Heart right ventricle (tissue), 16 donors: ENCODE measurements at regions not wholly inside any gene's neighbourhood (a gene's known extent, or its start where the extent isn't known, plus 50 kb on each side); places are given as distances from the start of the nearest gene placed in this dataset.
"Not testable (repeated sequence)": the region's sequence is repeated elsewhere in the genome, so short reads cannot be mapped to it uniquely, and the experiment has no call there.

Source experiments
- ATAC-seq, 8 donors: fragments of 200-7000 bp; cut with Tn5 transposase; one replicate each; pipeline ENCODE4 v1.9.1; 2020; ENCODE audit warnings: mild to moderate bottlenecking in 8 of 8, moderate library complexity in 8 of 8, moderate number of reproducible peaks in 1 of 8
- DNase-seq, 2 donors: peaks; one replicate each; pipeline ENCODE4 v3.0.0-alpha.2; 2020
- H3K27ac ChIP-seq, 10 donors: fragments of 200-600 bp; sonication (generic) in 2 of 10; one replicate each; pipeline versions ENCODE4 v1.5.0 to v1.8.0; 2020 to 2022; ENCODE audit warnings: mild to moderate bottlenecking in 3 of 10
- H3K27me3 ChIP-seq, 7 donors: fragments of 200-600 bp; one replicate each; pipeline ENCODE4 v1.8.0; 2021 to 2022; ENCODE audit warnings: mild to moderate bottlenecking in 2 of 7
- H3K36me3 ChIP-seq, 9 donors: fragments of 200-600 bp; sonication (generic) in 1 of 9; one replicate each; pipeline versions ENCODE4 v1.5.0 to v1.8.0; 2020 to 2022; ENCODE audit warnings: mild to moderate bottlenecking in 2 of 9
- H3K4me1 ChIP-seq, 9 donors: fragments of 200-600 bp; sonication (generic) in 1 of 9; one replicate each; pipeline versions ENCODE4 v1.5.0 to v1.8.0; 2020 to 2022; ENCODE audit warnings: mild to moderate bottlenecking in 4 of 9
- H3K4me3 ChIP-seq, 10 donors: fragments of 200-600 bp; sonication (generic) in 2 of 10; one replicate each; pipeline versions ENCODE4 v1.5.0 to v1.8.0; 2020 to 2022; ENCODE audit warnings: mild to moderate bottlenecking in 7 of 10, moderate library complexity in 2 of 10
- H3K9me3 ChIP-seq, 11 donors: fragments of 200-600 bp in 10 of 11; sonication (generic) in 2 of 11; one replicate each; pipeline versions ENCODE4 v1.5.0 to v1.8.0; 2013 to 2022; ENCODE audit warnings: mild to moderate bottlenecking in 2 of 11, control low read depth in 1 of 11, moderate library complexity in 1 of 11
- WGBS, 2 donors: extraction: QIAGEN DNeasy Blood & Tissue Kit; methylation state at CpG; one replicate each; pipeline ENCODE4 v1.1.7; 2013; ENCODE audit warnings: inconsistent platforms in 1 of 2; 5-methylcytosine and 5-hydroxymethylcytosine counted together
- intact Hi-C, 10 donors: fragments of 100-400 bp; cut with DNase I; formaldehyde crosslinking; loops; one replicate each; pipeline versions ENCODE4 v1.11.1 to v1.14.2; 2022
- TF ChIP-seq, protein P1 (sequence below), 9 donors: fragments of 200-600 bp; sonication (generic) in 2 of 9; IDR thresholded peaks; one replicate each; pipeline versions ENCODE4 v1.5.0 to v1.8.0; 2021 to 2022; ENCODE audit warnings: antibody characterized with exemption in 9 of 9, mild to moderate bottlenecking in 5 of 9, moderate library complexity in 1 of 9
- donor health status: Arrhythmogenic right ventricular cardiomyopathy.
- donor health status: ischemic (EF 13 %, LVEDD 7.1; RV severe dilation, severe dysfunction).
- donor health status: healthy with polysubstance abuse.
- donor health status: DM: no; HTN: yes; CAD: no.
- donor health status: DM: no; HTN: no; CAD: no.
- donor health status: ischemic (EF 25% LVEDD 6.9; RV normal size, moderate dysfunction).
- donor health status: ischemic (EF 25% LVEDD 5.7; RV mildly dilated, moderate dysfunction).
- donor health status: healthy.
- donor health status: DM: yes; HTN: yes; CAD: no.
- donor health status: Ischemic cardiomyopathy.
- donor health status: ischemic (EF 35%, LVEDD 5.7; RV mildly dilated, moderate dysfunction).
- donor health status: nonischemic (EF 11% LVEDD 7.7; RV severe dilation, severe dysfunction).
- donor health status: DM: yes; HTN: yes; CAD: no.
- donor health status: PGD.
- donor health status: ischemic (EF 29% LVEDD 5.4; RV normal size, mild dysfunction).
- donor health status: nonischemic (EF 23%, LVEDD 6.1; RV moderate dilation, normal function).

DNA sequence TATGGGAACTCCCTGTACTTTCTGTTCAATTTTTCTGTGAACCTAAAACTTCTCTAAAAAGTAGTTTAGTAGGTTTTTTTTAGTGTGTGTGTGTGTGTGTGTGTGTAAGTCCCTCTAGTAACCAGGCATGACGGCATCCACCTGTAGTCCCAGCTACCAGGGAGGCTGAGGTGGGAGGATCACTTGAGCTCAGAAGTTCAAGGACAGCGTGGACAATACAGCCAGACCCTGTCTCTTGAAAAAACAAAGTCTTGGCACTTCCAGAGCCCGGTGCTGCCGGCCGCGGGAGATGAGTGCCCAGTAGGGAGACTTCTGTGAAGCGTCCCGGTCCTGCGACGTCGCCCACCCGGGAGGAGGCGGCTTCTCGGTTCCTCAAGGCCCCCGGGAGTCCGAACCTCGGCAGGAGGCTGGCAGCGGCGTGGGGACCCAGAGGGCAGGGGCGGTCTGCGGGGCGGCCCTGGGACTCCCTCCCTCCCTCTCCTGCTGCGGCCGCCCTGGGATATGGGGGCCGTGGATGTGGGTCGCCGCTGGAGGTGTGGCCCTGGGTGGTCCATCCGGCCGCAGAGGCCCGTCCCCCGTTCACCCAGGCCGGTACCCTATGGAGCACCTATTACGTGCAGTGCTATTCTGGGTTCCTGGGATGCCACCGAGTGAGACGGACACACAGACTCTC lies 78.0 kb upstream of the SIRPG start:
- Histone ChIP-seq H3K4me3 (no peak overlapping the region), H3K27ac (no peak overlapping the region), H3K9me3 (no peaks in the 10 kb centered on the region), H3K4me1 (peaks cover 0 to 5% (median 0%) of the 10 kb centered on the region in 9 donors), H3K27me3 (peaks cover 0 to 43% (median 13%) of the 10 kb centered on the region in 7 donors), H3K36me3 (no peaks in the 10 kb centered on the region)
- intact Hi-C loops = loop anchor here in 1 of 10 donors (10.0 kb wide), 1 partner anchor 231 kb away; no protein-coding TSS in a partner anchor
- TF ChIP-seq, protein P1, sequence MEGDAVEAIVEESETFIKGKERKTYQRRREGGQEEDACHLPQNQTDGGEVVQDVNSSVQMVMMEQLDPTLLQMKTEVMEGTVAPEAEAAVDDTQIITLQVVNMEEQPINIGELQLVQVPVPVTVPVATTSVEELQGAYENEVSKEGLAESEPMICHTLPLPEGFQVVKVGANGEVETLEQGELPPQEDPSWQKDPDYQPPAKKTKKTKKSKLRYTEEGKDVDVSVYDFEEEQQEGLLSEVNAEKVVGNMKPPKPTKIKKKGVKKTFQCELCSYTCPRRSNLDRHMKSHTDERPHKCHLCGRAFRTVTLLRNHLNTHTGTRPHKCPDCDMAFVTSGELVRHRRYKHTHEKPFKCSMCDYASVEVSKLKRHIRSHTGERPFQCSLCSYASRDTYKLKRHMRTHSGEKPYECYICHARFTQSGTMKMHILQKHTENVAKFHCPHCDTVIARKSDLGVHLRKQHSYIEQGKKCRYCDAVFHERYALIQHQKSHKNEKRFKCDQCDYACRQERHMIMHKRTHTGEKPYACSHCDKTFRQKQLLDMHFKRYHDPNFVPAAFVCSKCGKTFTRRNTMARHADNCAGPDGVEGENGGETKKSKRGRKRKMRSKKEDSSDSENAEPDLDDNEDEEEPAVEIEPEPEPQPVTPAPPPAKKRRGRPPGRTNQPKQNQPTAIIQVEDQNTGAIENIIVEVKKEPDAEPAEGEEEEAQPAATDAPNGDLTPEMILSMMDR (IDR thresholded peaks at IDR 0.05) = no peak
- DNase-seq (peak in 1 of 2 donors; percentile 9), ATAC-seq (peak in 1 of 8 donors; percentile 22)
- 87 to 89% methylated on average over 32 to 35 of the region's 35 CpGs for WGBS, 2 donors

DNA sequence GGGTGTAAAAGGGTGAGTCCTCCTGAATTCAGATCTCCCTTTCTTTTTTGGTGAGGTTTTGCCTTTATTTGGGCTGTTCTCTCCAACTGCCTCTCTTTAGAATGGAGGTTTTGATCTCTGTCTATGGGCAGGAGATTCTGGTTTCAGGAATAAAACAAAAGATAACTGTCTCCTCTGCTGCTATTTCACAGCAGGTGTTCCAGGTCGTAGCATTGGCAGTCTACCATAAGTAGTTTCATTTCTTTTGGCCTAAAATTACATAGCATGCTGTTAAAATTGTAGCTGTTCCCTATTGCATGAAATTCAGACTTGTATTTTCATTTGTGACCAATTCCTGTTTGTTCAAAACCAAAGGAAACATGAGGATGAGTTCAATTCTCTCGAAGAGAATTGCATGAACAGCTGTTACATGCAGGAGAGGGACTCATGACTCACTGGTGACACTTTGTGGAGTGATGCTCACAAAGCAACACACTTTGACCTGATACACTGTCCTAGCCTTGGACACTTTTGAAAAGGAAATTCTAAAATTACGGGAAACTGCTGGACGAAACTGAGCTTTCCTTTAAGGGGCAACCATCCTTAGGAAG lies 76.8 kb upstream of the SIRPG start:
- Histone ChIP-seq H3K27me3 (peaks cover 0 to 39% (median 13%) of the 10 kb centered on the region in 7 donors), H3K4me3 (no peak overlapping the region), H3K36me3 (no peaks in the 10 kb centered on the region), H3K4me1 (peaks cover 0 to 5% (median 0%) of the 10 kb centered on the region in 9 donors), H3K9me3 (no peaks in the 10 kb centered on the region), H3K27ac (no peak overlapping the region)
- 45 to 51% methylated on average over 4 of the region's 4 CpGs for WGBS, 2 donors
- no peak for ATAC-seq
- DNase-seq = no peak
- intact Hi-C loops = loop anchor here in 1 of 10 donors (10.0 kb wide), 1 partner anchor 230 kb away; no protein-coding TSS in a partner anchor
- TF ChIP-seq, protein P1 (IDR thresholded peaks at IDR 0.05) = peak in 6 of 9 donors; percentile 15 to 50 (median 24)

DNA sequence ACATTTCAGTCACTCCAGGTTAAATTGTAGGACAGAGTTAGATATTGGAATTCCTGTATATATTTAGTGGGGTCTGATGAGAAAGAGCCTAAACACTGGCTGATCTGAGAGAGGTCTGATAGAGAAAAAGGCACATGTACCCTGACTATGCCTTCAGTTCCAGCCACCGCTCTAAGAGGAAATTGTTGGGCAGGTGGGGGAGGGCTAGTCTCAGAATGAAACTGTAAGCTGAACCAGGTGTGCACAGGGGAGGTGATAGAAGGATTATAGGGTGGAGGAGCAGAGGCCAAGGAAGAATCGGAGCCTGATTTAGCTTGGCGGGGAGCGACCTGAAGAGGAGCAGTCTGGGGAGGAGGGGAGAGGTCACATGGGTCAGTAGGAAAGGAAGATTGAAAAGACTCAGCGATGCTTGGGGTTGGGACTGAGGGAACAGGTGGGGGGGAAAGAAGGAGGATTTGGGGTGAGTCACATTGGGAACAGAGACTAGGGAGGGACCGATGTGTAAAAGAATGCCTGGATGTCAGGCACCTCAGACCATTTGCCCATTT lies 74.3 kb upstream of the SIRPG start:
- not testable (repeated sequence) for ATAC-seq, DNase-seq, H3K4me1 ChIP-seq, H3K27ac ChIP-seq, H3K36me3 ChIP-seq, H3K4me3 ChIP-seq, H3K9me3 ChIP-seq
- intact Hi-C loops = loop anchor here in 1 of 10 donors (10.0 kb wide), 1 partner anchor 227 kb away; no protein-coding TSS in a partner anchor
- H3K27me3 ChIP-seq = peaks cover 0 to 19% (median 5%) of the 10 kb centered on the region in 7 donors
- WGBS, 2 donors = 81 to 86% methylated on average over 6 of the region's 6 CpGs

DNA sequence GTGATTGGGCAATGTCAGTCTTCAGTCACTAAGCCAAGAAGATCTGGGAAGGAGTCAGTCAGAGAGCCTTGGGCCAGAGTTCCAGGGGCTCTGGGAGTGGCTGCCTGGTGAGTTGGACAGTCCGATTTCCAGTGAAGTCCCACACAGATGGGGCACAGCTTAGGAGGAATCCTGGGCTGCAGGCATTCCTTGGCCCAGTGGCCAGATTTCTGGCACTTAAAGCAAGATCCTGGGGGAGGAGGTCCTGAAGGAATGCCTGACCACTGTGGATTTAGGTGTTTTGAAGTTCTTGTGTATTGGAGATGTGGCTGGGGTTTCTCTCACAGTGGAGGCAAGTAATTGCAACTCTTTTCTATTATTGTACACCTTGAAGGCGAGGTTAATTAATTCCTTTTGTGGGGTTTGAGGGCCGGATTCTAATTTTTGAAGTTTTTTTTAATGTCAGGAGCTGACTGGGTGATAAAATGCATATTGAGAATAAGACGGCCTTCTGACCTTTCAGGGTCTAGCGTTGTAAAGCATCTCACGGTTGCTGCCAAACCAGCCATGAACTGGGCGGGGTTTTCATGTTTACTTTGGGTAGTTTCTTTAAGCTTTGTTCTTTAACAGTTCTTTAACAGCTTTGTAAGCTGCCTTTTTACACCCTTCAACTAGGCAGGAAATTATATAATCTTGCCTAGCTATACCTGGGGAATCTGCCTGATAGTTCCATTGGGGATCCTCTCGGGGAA lies 73.6 kb upstream of the SIRPG start:
- ATAC-seq, H3K36me3 ChIP-seq, DNase-seq, H3K4me3 ChIP-seq, H3K4me1 ChIP-seq, H3K27ac ChIP-seq, H3K9me3 ChIP-seq: not testable (repeated sequence)
- H3K27me3 ChIP-seq = peaks cover 0 to 13% (median 5%) of the 10 kb centered on the region in 7 donors
- intact Hi-C loops = loop anchor here in 1 of 10 donors (10.0 kb wide), 1 partner anchor 226 kb away; no protein-coding TSS in a partner anchor
- WGBS, 2 donors = 68 to 72% methylated on average over 8 of the region's 8 CpGs

DNA sequence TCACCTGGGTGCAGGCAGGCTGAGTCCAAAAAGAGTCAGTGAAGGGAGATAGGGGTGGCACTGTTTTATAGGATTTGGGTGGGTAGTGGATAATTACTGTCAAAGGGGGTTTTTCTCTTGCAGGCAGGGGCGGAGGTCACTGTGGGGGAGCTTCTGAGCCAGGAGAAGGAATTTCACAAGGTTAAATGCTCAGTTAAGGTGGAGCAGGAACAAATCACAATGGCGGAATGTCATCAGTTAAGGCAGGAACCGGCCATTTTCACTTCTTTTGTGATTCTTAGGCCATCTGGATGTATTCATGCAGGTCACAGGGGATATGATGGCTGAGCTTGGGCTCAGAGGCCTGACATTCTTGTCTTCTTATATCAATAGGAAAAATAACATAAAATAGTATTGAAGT lies 69.7 kb upstream of the SIRPG start:
- Histone ChIP-seq H3K27me3 (peaks cover 0 to 14% (median 0%) of the 10 kb centered on the region in 7 donors), H3K9me3 (peaks cover 0 to 15% (median 3%) of the 10 kb centered on the region in 11 donors)
- H3K4me3 ChIP-seq, H3K4me1 ChIP-seq, intact Hi-C loops, H3K27ac ChIP-seq, DNase-seq, H3K36me3 ChIP-seq, ATAC-seq: not testable (repeated sequence)
- WGBS, 2 donors = 69 to 78% methylated on average over 3 of the region's 3 CpGs
